Stomach (tissue), 8 donors: ENCODE measurements at regions not wholly inside any gene's neighbourhood (a gene's known extent, or its start where the extent isn't known, plus 50 kb on each side); places are given as distances from the start of the nearest gene placed in this dataset.

Experiments
- DNase-seq, 2 donors: peaks; one replicate each; pipeline versions ENCODE4 v3.0.0 to v3.0.0-alpha.2; 2013 to 2019
- H3K27ac ChIP-seq, 5 donors: fragments of 200-600 bp in 4 of 5; sonication (generic) in 4 of 5; one replicate each; pipeline ENCODE4 v1.5.1; 2013 to 2019; ENCODE audit warnings: mild to moderate bottlenecking in 1 of 5, moderate library complexity in 1 of 5
- H3K27me3 ChIP-seq, 3 donors: fragments of 200-600 bp; sonication (generic); one replicate each; pipeline ENCODE4 v1.5.1; 2017 to 2019; ENCODE audit warnings: mixed run types in 1 of 3
- H3K36me3 ChIP-seq, 4 donors: fragments of 200-600 bp; sonication (generic); 1 replicate in 3 of 4; 2 replicates in 1 of 4; pipeline ENCODE4 v1.5.1; 2016 to 2019
- H3K4me1 ChIP-seq, 4 donors: fragments of 200-600 bp; sonication (generic); one replicate each; pipeline ENCODE4 v1.5.1; 2016 to 2019
- H3K4me3 ChIP-seq, 4 donors: fragments of 200-600 bp; sonication (generic) in 3 of 4; one replicate each; pipeline ENCODE4 v1.5.1; 2016 to 2019; ENCODE audit warnings: mild to moderate bottlenecking in 1 of 4
- H3K9me3 ChIP-seq, 4 donors: fragments of 200-600 bp; sonication (generic); one replicate each; pipeline ENCODE4 v1.5.1; 2016 to 2019
- EP300 ChIP-seq: sonication (generic); formaldehyde crosslinking; IDR thresholded peaks from one replicate; pipeline ENCODE4 v1.6.1; 2017; ENCODE audit warnings: antibody characterized with exemption
- POLR2A ChIP-seq, 4 donors: fragments of 450-650 bp; IDR thresholded peaks; one replicate each; pipeline ENCODE4 v1.6.1; 2016; ENCODE audit warnings: antibody characterized with exemption in 4 of 4, control low read depth in 2 of 4, mild to moderate bottlenecking in 1 of 4, moderate library complexity in 1 of 4
- POLR2AphosphoS5 ChIP-seq, 3 donors: sonication (generic); formaldehyde crosslinking; IDR thresholded peaks; one replicate each; pipeline ENCODE4 v1.6.1; 2016; ENCODE audit warnings: antibody characterized with exemption in 3 of 3
- WGBS, 5 donors: extraction: QIAGEN DNeasy Blood & Tissue Kit in 3 of 5; methylation state at CpG; one replicate each; pipeline versions ENCODE4 v1.1.5 to v1.1.7; 2013 to 2018; 5-methylcytosine and 5-hydroxymethylcytosine counted together
- intact Hi-C: fragments of 100-400 bp; cut with DNase I; formaldehyde crosslinking; loops from one replicate; pipeline ENCODE4 v1.15.1; 2023; ENCODE audit warnings: low total_unique reads
- TF ChIP-seq, protein P1 (sequence below), 7 experiments: fragments of 450-650 bp in 4 of 7; fragments of 200-600 bp in 3 of 7; sonication (generic) in 3 of 7; IDR thresholded peaks; one replicate each; pipeline ENCODE4 v1.5.1; 2016 to 2019; ENCODE audit warnings: antibody characterized with exemption in 7 of 7, control low read depth in 2 of 7, mild to moderate bottlenecking in 1 of 7
- donor health status: healthy with polysubstance abuse.
- donor health status: Bipolar disorder and iron deficiency.
- donor health status: healthy.

DNA sequence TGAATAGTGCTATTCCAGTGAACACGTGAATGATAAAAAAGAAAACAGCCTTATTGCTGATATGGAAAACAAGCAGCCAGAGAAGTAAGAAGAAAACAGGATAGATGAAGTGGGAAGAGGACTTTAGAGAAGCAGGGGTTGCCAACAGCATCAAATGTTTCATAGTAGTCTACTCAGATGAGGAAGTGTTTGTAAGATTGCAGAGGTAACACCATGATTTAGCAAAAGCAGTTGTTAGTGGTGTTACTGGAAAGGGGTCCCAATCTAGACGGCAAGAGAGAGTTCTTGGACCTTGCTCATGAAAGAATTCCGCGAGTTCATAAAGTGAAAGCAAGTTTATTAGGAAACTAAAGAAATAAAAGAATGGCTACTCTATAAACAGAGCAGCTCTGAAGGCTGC lies 108.8 kb upstream of the MCTP2 start:
- H3K27ac ChIP-seq, result no peak overlapping the region

DNA sequence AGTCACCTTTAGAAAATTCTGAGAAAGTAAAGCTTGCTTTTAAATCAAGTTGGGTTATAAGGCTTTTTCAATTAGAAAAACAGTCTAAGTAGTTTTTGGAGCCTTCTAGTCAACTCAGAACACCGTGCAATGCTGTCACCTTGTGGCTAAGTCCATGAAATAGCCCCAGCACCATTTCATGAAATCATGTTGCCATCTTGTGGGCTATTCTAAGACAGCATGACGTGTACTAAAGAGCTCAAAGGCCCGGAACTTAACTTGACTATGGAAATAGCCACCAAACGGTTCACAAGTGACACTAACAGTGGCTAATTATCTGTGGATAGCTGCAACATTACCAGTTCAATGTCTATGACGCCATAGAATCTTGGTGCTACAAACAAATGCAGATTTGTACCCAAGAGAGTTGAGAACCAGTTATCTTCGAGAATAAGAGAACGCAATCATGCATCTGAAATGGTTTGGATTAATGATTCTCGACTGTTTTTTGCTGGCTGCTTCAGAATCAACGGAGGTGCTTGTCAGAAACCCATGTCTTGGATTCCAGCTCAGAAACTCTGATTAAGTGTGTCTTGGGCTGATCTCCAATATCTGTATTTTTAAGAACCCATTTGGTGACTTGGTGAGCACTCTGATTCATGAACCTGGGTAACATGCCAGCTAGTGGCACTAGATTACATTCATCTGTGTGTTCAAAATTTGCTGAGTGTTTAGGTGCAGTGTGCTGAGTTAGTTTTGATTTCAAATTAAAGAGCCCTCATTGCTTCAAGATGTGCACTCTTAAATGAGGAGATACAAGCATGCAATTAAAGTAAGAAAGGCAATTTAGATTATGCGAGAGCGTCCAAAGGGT lies 111.2 kb upstream of the MCTP2 start:
- Histone ChIP-seq H3K4me1 (peaks cover 0 to 11% (median 10%) of the 10 kb centered on the region in 4 donors), H3K27me3 (peaks cover 0 to 5% (median 0%) of the 10 kb centered on the region in 3 donors), H3K4me3 (no peak overlapping the region), H3K36me3 (no peaks in the 10 kb centered on the region), H3K9me3 (no peaks in the 10 kb centered on the region), H3K27ac (peak overlapping the region in 4 of 5 donors; percentile 24 to 64 (median 31))
- intact Hi-C loops, result loop anchor here (5.0 to 10.0 kb wide), 2 partner anchors 125 to 1088 kb away; no protein-coding TSS in a partner anchor
- TF ChIP-seq, protein P1, sequence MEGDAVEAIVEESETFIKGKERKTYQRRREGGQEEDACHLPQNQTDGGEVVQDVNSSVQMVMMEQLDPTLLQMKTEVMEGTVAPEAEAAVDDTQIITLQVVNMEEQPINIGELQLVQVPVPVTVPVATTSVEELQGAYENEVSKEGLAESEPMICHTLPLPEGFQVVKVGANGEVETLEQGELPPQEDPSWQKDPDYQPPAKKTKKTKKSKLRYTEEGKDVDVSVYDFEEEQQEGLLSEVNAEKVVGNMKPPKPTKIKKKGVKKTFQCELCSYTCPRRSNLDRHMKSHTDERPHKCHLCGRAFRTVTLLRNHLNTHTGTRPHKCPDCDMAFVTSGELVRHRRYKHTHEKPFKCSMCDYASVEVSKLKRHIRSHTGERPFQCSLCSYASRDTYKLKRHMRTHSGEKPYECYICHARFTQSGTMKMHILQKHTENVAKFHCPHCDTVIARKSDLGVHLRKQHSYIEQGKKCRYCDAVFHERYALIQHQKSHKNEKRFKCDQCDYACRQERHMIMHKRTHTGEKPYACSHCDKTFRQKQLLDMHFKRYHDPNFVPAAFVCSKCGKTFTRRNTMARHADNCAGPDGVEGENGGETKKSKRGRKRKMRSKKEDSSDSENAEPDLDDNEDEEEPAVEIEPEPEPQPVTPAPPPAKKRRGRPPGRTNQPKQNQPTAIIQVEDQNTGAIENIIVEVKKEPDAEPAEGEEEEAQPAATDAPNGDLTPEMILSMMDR (IDR thresholded peaks at IDR 0.05), result peak in 5 of 7 experiments; percentile 70 to 95 (median 83)
- TF ChIP-seq POLR2AphosphoS5 (IDR thresholded peaks at IDR 0.05) (peak in 1 of 3 donors; percentile 78), EP300 (no peak), POLR2A (IDR thresholded peaks at IDR 0.05) (no peak)
- DNase-seq, result peak; percentile 60 to 94
- WGBS, 5 donors, result 33 to 48% (median 43%) methylated on average over 11 of the region's 11 CpGs

More for the DNA sequence above, 108.8 kb upstream of the MCTP2 start:
- Histone ChIP-seq H3K9me3 (no peaks in the 10 kb centered on the region), H3K36me3 (no peaks in the 10 kb centered on the region), H3K4me3 (no peak overlapping the region), H3K27me3 (no peaks in the 10 kb centered on the region), H3K4me1 (peaks cover 0 to 11% (median 10%) of the 10 kb centered on the region in 4 donors)
- TF ChIP-seq EP300 (no peak), POLR2A (IDR thresholded peaks at IDR 0.05) (no peak), POLR2AphosphoS5 (IDR thresholded peaks at IDR 0.05) (no peak)
- TF ChIP-seq, protein P1 (IDR thresholded peaks at IDR 0.05), result no peak
- WGBS, 5 donors, result 50 to 79% (median 75%) methylated on average over 4 of the region's 4 CpGs
- intact Hi-C loops, result loop anchor here (5.0 to 10.0 kb wide), 2 partner anchors 128 to 1090 kb away; no protein-coding TSS in a partner anchor
- no peak for DNase-seq

DNA sequence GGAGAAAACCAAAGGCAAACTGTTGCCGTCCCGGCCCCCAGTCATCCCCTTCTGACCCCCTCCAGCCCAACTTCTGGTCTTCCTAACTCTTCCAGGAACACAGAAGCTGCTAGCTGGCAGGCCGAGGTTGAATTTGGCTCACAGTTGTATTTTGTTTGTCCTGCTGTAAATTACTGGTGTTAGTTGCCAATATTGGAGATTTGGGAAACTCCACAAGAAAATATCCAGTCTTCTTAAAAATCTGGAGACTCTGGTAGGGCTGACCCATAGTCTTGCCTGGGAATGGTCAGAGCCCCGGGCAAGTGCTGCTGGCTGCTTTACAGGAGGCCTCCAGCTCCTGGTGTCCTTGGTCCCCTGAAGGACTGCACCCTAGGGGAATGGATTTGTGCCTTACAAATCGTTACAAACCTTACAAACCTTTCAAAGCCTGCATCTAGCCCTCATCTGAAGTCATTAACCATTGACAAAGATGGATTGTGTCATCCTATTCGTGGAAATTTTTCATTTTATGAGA lies 112.0 kb upstream of the MCTP2 start:
- H3K36me3 ChIP-seq, result no peaks in the 10 kb centered on the region
- H3K9me3 ChIP-seq, result no peaks in the 10 kb centered on the region
- peak in 1 of 2 donors; percentile 49 for DNase-seq
- peaks cover 0 to 5% (median 0%) of the 10 kb centered on the region in 3 donors for H3K27me3 ChIP-seq
- intact Hi-C loops, result no loop called here
- WGBS, 5 donors, result 27 to 34% (median 30%) methylated on average over 6 of the region's 6 CpGs
- H3K27ac ChIP-seq, result peak overlapping the region in 4 of 5 donors; percentile 24 to 64 (median 40)
- no peak overlapping the region for H3K4me3 ChIP-seq
- TF ChIP-seq POLR2AphosphoS5 (IDR thresholded peaks at IDR 0.05), result no peak
- no peak for TF ChIP-seq EP300
- TF ChIP-seq, protein P1 (IDR thresholded peaks at IDR 0.05), result no peak
- TF ChIP-seq POLR2A (IDR thresholded peaks at IDR 0.05), result no peak
- H3K4me1 ChIP-seq, result peaks cover 0 to 11% (median 10%) of the 10 kb centered on the region in 4 donors

DNA sequence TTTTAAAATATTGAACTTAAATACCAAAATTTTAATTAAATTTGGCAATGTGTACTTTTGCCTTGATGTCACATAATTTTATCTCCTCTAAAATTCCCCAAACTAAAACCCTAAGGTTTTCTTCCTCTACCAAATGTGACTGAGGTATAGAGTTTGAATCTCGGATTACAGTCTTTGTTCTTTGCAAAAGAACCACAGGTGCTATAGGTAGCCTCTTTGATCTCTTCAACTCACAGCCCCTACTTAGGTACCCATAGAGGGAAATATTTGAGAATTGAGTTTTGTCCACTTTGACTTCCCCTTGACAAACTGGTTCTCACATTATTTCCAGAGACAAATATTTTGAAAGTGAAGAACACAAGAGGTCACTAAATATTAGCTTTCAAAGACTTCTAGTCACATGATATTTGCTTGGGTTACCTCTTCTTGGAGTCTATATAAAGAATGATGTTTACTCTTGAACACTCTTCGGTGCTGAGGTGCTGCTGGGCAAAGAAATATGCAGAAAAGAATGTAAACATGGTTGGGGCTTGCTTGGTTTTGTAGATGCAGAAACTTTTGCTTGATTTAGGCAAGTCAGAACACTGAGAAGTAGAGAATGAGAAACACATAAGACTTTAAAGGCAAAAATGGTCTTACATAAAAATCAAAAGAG lies 120.8 kb upstream of the MCTP2 start:
- peaks cover 0 to 2% (median 0%) of the 10 kb centered on the region in 3 donors for H3K27me3 ChIP-seq
- TF ChIP-seq, protein P1 (IDR thresholded peaks at IDR 0.05), result no peak
- TF ChIP-seq POLR2A (IDR thresholded peaks at IDR 0.05) (no peak), POLR2AphosphoS5 (IDR thresholded peaks at IDR 0.05) (no peak), EP300 (no peak)
- H3K4me3 ChIP-seq, result no peak overlapping the region
- peak overlapping the region in 1 of 5 donors; percentile 27 for H3K27ac ChIP-seq
- intact Hi-C loops, result no loop called here
- no peaks in the 10 kb centered on the region for H3K36me3 ChIP-seq
- DNase-seq, result peak in 1 of 2 donors; percentile 21
- no peaks in the 10 kb centered on the region for H3K9me3 ChIP-seq
- peaks cover 0 to 6% (median 2%) of the 10 kb centered on the region in 4 donors for H3K4me1 ChIP-seq
- WGBS, 5 donors, result 24 to 32% (median 29%) methylated on average over 2 of the region's 2 CpGs
